ENCODE measurements at regions not wholly inside any gene's neighbourhood (a gene's known extent, or its start where the extent isn't known, plus 50 kb on each side); places are given as distances from the start of the nearest gene placed in this dataset.

- TF ChIP-seq RAD21 (conservative IDR thresholded peaks at IDR 0.05 in 1 of 2, IDR thresholded peaks at IDR 0.05 in 1 of 2) (no peak), HDAC2 (IDR thresholded peaks at IDR 0.05) (no peak), EP300 (IDR thresholded peaks at IDR 0.05) (no peak)
- TF ChIP-seq, protein P1, sequence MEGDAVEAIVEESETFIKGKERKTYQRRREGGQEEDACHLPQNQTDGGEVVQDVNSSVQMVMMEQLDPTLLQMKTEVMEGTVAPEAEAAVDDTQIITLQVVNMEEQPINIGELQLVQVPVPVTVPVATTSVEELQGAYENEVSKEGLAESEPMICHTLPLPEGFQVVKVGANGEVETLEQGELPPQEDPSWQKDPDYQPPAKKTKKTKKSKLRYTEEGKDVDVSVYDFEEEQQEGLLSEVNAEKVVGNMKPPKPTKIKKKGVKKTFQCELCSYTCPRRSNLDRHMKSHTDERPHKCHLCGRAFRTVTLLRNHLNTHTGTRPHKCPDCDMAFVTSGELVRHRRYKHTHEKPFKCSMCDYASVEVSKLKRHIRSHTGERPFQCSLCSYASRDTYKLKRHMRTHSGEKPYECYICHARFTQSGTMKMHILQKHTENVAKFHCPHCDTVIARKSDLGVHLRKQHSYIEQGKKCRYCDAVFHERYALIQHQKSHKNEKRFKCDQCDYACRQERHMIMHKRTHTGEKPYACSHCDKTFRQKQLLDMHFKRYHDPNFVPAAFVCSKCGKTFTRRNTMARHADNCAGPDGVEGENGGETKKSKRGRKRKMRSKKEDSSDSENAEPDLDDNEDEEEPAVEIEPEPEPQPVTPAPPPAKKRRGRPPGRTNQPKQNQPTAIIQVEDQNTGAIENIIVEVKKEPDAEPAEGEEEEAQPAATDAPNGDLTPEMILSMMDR (IDR thresholded peaks at IDR 0.05): no peak
Measured at GRCh38 chr10:8752146-8752843, 697.8 kb downstream of the GATA3 start.
